ENCODE measurements at regions not wholly inside any gene's neighbourhood (a gene's known extent, or its start where the extent isn't known, plus 50 kb on each side); places are given as distances from the start of the nearest gene placed in this dataset.

DNA sequence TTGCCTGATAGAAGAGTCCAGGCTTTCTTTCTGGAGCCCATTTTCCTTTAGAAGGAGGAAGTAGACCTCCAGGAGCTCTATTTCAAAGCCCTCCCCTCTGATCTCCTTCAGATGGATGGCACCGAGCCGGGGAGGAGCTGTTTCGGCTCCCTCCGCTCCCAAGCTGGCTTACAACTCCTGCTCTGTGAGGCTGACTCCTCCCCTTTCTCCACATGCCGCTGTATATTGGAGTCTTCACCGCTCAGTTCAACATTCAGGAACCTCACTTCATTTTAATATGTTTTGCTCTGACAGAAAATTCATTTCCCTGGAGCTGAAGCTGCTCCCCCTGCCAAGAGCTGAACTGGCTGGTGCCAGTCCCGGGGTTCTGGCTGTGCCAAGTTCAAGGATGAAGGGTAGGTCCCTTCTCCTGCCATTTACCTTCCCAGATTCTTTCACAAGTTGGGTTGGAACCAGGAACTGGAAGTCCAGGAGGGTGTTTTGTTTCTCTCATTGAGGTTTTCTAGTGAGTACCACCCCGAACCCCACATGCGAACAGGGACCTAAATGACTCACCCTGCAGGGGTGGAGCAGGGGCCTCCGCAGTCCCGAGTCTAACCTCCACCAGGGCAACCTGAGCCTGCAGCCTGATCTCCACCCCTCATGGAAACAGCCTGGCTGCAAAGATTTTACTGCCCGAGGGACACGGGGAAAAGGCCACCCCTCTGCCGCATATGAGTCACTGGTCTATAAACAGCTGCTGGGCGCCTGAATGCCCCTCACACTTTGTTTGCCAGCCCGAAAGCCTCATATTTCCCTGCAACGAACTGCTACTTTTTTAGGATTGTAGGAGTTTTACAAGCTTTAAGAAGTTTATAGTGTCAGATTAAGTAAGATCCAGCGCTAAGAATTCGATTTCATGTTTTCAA is 68.6 kb upstream of the FOXA2 start:
- Histone ChIP-seq H3K9me3 (ENCODE audit: low read depth, low read length) (no peaks in the 10 kb centered on the region), H3K4me1 (ENCODE audit: insufficient read depth, low read length) (no peaks in the 10 kb centered on the region), H3K27ac (ENCODE audit: low read depth, low read length) (no peak overlapping the region), H3K79me2 (ENCODE audit: insufficient read depth, low read length) (no peaks in the 10 kb centered on the region), H2AFZ (ENCODE audit: low read length) (peak overlapping the region; percentile 15), H3K27me3 (ENCODE audit: insufficient read depth, low read length) (no peaks in the 10 kb centered on the region), H3K4me2 (ENCODE audit: insufficient read depth, low read length) (no peak overlapping the region), H3K4me3 (ENCODE audit: insufficient read depth, low read length) (no peak overlapping the region), H4K20me1 (ENCODE audit: insufficient read depth, low read length) (no peaks in the 10 kb centered on the region), H3K36me3 (ENCODE audit: insufficient read depth, low read length) (no peaks in the 10 kb centered on the region)
- TF ChIP-seq, protein P1, sequence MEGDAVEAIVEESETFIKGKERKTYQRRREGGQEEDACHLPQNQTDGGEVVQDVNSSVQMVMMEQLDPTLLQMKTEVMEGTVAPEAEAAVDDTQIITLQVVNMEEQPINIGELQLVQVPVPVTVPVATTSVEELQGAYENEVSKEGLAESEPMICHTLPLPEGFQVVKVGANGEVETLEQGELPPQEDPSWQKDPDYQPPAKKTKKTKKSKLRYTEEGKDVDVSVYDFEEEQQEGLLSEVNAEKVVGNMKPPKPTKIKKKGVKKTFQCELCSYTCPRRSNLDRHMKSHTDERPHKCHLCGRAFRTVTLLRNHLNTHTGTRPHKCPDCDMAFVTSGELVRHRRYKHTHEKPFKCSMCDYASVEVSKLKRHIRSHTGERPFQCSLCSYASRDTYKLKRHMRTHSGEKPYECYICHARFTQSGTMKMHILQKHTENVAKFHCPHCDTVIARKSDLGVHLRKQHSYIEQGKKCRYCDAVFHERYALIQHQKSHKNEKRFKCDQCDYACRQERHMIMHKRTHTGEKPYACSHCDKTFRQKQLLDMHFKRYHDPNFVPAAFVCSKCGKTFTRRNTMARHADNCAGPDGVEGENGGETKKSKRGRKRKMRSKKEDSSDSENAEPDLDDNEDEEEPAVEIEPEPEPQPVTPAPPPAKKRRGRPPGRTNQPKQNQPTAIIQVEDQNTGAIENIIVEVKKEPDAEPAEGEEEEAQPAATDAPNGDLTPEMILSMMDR (IDR thresholded peaks at IDR 0.05; ENCODE audit: extremely low read depth, low read depth, low read length), result no peak
- no peak for DNase-seq (ENCODE audit: insufficient read length, low spot score, missing footprints)

DNA sequence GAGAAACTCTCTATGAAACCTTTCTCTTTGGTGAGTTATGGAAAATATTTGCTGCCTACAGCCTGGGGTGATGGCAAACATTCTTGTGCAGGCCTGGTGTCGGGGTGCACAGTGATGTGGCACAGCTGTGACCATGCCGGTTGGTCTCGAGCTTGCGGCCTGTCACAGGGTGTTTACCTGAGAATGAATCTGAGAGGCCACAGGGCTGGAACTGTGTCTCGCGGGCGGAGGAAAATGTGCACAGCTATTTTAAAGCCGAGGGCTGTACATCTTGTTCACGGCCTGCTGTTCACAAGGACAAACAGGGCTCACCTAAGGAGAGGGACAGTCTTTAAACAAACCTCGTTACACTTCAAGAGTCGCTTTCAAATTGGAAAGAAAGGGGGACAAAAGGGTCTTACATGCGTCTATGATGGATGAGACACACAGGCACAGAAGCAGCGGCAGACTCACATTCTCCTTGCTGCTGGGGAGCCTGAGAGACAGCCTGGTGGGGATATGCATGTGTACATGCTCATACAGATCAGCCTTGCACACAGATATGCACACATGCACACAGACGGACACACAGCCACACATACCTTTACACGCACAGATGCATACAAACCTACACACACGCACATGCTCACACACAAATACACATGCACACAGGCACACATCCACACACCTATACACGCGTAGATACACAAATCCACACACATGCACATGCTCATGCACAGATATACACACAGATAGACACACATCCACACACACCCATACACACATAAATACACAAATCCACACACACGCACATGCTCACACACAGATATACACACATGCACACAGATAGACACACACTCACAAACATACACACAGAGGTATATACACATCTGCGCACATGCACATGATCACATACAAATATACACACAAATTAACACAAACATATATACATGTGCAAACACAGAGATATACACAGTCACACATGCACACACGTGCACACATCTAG is 69.6 kb upstream of the FOXA2 start:
- no peak for DNase-seq (ENCODE audit: insufficient read length, low spot score, missing footprints)
- Histone ChIP-seq H3K9me3 (ENCODE audit: low read depth, low read length) (no peaks in the 10 kb centered on the region), H2AFZ (ENCODE audit: low read length) (no peak overlapping the region), H3K79me2 (ENCODE audit: insufficient read depth, low read length) (no peaks in the 10 kb centered on the region), H3K27me3 (ENCODE audit: insufficient read depth, low read length) (no peaks in the 10 kb centered on the region), H3K36me3 (ENCODE audit: insufficient read depth, low read length) (no peaks in the 10 kb centered on the region), H3K4me1 (ENCODE audit: insufficient read depth, low read length) (no peaks in the 10 kb centered on the region), H3K4me3 (ENCODE audit: insufficient read depth, low read length) (no peak overlapping the region), H3K27ac (ENCODE audit: low read depth, low read length) (no peak overlapping the region), H4K20me1 (ENCODE audit: insufficient read depth, low read length) (no peaks in the 10 kb centered on the region), H3K4me2 (ENCODE audit: insufficient read depth, low read length) (no peak overlapping the region)
- TF ChIP-seq, protein P1 (IDR thresholded peaks at IDR 0.05; ENCODE audit: extremely low read depth, low read depth, low read length), result no peak

DNA sequence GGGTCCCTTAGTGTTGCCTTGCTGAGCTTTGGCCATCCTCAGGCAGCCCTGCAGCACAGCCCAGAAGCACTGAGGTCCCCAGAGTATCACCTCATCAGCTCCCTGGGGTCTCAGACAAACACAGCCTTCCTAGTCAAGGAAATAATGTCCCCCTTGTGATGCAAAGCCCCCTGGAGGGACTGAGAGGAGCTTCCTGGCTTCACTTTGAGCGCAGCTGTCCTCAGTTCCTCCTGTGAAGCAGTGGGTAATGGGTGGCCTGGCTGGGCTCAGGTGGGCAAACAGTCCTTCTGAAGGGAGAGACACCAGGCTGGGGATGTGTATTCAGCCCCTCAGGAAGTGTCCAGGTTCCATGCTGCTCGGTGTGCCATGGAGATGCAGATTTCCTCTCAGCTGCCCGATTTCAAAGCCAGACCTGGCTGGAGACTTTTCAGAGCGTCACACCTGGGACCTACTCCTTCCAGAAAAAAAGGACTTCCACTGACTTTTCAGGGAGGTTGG is 79.2 kb upstream of the FOXA2 start:
- TF ChIP-seq, protein P1 (IDR thresholded peaks at IDR 0.05; ENCODE audit: extremely low read depth, low read depth, low read length), result no peak
- H4K20me1 ChIP-seq (ENCODE audit: insufficient read depth, low read length), result no peaks in the 10 kb centered on the region
- no peak overlapping the region for H3K4me2 ChIP-seq (ENCODE audit: insufficient read depth, low read length)
- H3K36me3 ChIP-seq (ENCODE audit: insufficient read depth, low read length), result no peaks in the 10 kb centered on the region
- H3K4me3 ChIP-seq (ENCODE audit: insufficient read depth, low read length), result no peak overlapping the region
- no peaks in the 10 kb centered on the region for H3K79me2 ChIP-seq (ENCODE audit: insufficient read depth, low read length)
- no peaks in the 10 kb centered on the region for H3K27me3 ChIP-seq (ENCODE audit: insufficient read depth, low read length)
- no peak overlapping the region for H3K27ac ChIP-seq (ENCODE audit: low read depth, low read length)
- no peak overlapping the region for H2AFZ ChIP-seq (ENCODE audit: low read length)
- DNase-seq (ENCODE audit: insufficient read length, low spot score, missing footprints), result no peak
- no peaks in the 10 kb centered on the region for H3K9me3 ChIP-seq (ENCODE audit: low read depth, low read length)
- H3K4me1 ChIP-seq (ENCODE audit: insufficient read depth, low read length), result no peaks in the 10 kb centered on the region

Data from osteoblast (primary cell).